NOMO-1 treated with DMSO at 0.1 percent for 48 hours (cell line): ENCODE measurements at regions not wholly inside any gene's neighbourhood (a gene's known extent, or its start where the extent isn't known, plus 50 kb on each side); places are given as distances from the start of the nearest gene placed in this dataset.
A peak's percentile ranks its signal among the peaks of the same experiment; 100 is the strongest.

Source experiments
- DNase-seq: peaks from one replicate; lab custom pipeline; 2025; ENCODE audit not compliant: unreplicated experiment; lab: John Stamatoyannopoulos, UW

GRCh38 chr5:124796495-124796894 is 50.1 kb upstream of the ZNF608 start:
- no peak for DNase-seq

GRCh38 chr5:124797665-124798087 is 51.2 kb upstream of the ZNF608 start:
- no peak for DNase-seq

GRCh38 chr5:124798890-124799289 is 52.5 kb upstream of the ZNF608 start:
- no peak for DNase-seq

GRCh38 chr5:124801551-124801950 is 55.1 kb upstream of the ZNF608 start:
- DNase-seq = no peak

GRCh38 chr5:124803617-124804323 is 57.3 kb upstream of the ZNF608 start:
- DNase-seq = no peak

- no peak for DNase-seq
These were observed 59.6 kb upstream of the ZNF608 start for GRCh38 chr5:124806026-124806372.

- no peak for DNase-seq
These were observed 60.1 kb upstream of the ZNF608 start for GRCh38 chr5:124806373-124807077.

- DNase-seq = no peak
These were observed 62.4 kb upstream of the ZNF608 start for GRCh38 chr5:124808842-124809268.

- DNase-seq = no peak
These were observed 64.1 kb upstream of the ZNF608 start for GRCh38 chr5:124810396-124811006.

- DNase-seq = no peak
These were observed 66.4 kb upstream of the ZNF608 start for GRCh38 chr5:124812771-124813358.

- DNase-seq = no peak
These were observed 69.9 kb upstream of the ZNF608 start for GRCh38 chr5:124816381-124816780.

GRCh38 chr5:124819201-124819600 is 72.8 kb upstream of the ZNF608 start:
- DNase-seq = no peak

- no peak for DNase-seq
These were observed 76.2 kb upstream of the ZNF608 start for GRCh38 chr5:124822647-124823046.

GRCh38 chr5:124823380-124823779 is 76.9 kb upstream of the ZNF608 start:
- DNase-seq = no peak

- peak; percentile 36 for DNase-seq
These were observed 78.3 kb upstream of the ZNF608 start for GRCh38 chr5:124824637-124825158.

GRCh38 chr5:124825250-124825982 is 79.0 kb upstream of the ZNF608 start:
- DNase-seq = no peak

GRCh38 chr5:124825983-124826337 is 79.5 kb upstream of the ZNF608 start:
- no peak for DNase-seq

- DNase-seq = no peak
These were observed 82.3 kb upstream of the ZNF608 start for GRCh38 chr5:124828731-124829234.

GRCh38 chr5:124831687-124832240 is 85.3 kb upstream of the ZNF608 start:
- no peak for DNase-seq

GRCh38 chr5:124832510-124832909 is 86.1 kb upstream of the ZNF608 start:
- DNase-seq = no peak
